ENCODE measurements at regions not wholly inside any gene's neighbourhood (a gene's known extent, or its start where the extent isn't known, plus 50 kb on each side); places are given as distances from the start of the nearest gene placed in this dataset.

DNA sequence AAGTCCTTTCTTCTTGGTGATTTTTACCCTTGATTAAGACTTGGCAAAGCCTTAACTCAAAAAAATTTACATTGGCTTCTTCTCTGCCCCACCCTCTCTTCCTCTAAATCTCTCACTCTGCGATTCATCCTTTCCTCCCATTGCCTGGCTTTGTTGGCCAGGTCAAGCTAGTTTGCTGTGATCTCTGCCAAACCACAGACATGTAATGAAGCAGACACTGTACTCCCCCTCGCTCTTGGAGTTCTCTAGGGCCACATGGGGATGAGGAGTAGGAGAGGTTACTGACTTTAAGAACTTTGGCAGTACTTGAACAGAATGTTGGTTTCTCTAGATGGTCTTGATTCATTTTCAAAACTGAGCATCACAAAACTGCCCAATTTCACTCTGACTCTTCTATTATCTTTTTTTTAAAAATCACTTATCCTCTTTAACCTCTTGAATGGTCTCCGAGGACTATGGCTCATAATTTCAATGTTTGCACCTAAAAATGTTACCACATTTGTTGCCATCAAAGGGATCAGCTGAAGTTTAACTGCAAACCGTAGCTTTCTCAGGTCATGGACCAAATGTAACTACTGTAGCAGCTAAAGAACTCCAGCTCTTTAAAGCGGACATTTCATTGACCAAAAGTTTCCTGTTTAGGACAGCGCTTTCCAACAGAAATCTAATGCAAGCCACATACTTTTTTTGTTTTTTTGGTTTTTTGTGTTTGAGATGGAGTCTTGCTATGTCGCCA, 62.7 kb upstream of the IPO9 start:
- Histone ChIP-seq H3K27me3 (no peaks in the 10 kb centered on the region), H3K4me1 (ENCODE audit: low read depth) (peaks cover 70% of the 10 kb centered on the region), H3K9me3 (ENCODE audit: low read depth) (no peaks in the 10 kb centered on the region), H3K27ac (peak overlapping the region; percentile 58), H3K4me3 (no peak overlapping the region), H3K36me3 (no peaks in the 10 kb centered on the region)
- TF ChIP-seq, protein P1, sequence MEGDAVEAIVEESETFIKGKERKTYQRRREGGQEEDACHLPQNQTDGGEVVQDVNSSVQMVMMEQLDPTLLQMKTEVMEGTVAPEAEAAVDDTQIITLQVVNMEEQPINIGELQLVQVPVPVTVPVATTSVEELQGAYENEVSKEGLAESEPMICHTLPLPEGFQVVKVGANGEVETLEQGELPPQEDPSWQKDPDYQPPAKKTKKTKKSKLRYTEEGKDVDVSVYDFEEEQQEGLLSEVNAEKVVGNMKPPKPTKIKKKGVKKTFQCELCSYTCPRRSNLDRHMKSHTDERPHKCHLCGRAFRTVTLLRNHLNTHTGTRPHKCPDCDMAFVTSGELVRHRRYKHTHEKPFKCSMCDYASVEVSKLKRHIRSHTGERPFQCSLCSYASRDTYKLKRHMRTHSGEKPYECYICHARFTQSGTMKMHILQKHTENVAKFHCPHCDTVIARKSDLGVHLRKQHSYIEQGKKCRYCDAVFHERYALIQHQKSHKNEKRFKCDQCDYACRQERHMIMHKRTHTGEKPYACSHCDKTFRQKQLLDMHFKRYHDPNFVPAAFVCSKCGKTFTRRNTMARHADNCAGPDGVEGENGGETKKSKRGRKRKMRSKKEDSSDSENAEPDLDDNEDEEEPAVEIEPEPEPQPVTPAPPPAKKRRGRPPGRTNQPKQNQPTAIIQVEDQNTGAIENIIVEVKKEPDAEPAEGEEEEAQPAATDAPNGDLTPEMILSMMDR (IDR thresholded peaks at IDR 0.05; ENCODE audit: low read depth, low read length), result no peak
- peak in 1 of 2 donors; percentile 98 for DNase-seq (ENCODE audit: low read depth in 1 of 2, low spot score in 1 of 2)

DNA sequence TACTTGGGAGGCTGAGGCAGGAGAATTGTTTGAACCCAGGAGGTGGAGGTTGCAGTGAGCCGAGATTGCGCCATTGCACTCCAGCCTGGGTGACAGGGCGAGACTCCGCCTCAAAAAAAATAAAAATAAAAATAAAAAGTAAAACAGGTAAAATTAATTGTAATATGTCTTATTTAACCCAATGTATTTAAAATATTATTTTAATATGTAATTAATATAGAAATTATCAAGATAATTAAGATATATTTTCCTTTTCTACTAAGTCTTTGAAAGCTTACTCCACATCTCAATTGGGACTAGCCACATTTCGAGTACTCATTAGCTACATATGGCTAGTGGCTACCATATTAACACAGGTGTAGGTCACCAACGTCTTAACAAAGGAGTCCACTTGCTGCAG, 61.6 kb upstream of the IPO9 start:
- TF ChIP-seq, protein P1 (IDR thresholded peaks at IDR 0.05; ENCODE audit: low read depth, low read length), result no peak
- Histone ChIP-seq H3K27me3 (no peaks in the 10 kb centered on the region), H3K9me3 (ENCODE audit: low read depth) (no peaks in the 10 kb centered on the region), H3K36me3 (no peaks in the 10 kb centered on the region), H3K27ac (peak overlapping the region; percentile 81), H3K4me1 (ENCODE audit: low read depth) (peaks cover 60% of the 10 kb centered on the region), H3K4me3 (no peak overlapping the region)
- DNase-seq (ENCODE audit: low read depth in 1 of 2, low spot score in 1 of 2), result no peak

DNA sequence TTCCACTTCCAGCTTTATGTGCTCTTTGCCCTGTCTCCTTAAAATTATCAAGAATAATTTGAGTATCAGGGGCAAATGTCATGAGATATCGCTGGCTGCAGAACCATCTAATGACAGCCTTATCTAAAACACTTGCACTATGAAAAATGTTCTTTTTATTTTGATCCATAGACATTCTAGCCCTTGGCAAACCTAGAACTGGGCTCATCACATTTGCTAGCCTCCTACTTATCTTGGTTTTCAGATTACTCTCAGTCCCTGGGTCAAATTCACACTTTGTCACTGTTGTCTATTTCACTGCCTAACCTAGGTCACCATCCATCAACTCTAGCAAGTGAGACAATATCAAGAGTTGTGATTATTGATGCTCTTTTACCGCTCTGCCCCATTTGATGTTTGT, 59.9 kb upstream of the IPO9 start:
- no peak overlapping the region for H3K4me3 ChIP-seq
- no peaks in the 10 kb centered on the region for H3K27me3 ChIP-seq
- H3K4me1 ChIP-seq (ENCODE audit: low read depth), result peaks cover 52% of the 10 kb centered on the region
- no peak for DNase-seq (ENCODE audit: low read depth in 1 of 2, low spot score in 1 of 2)
- peak overlapping the region; percentile 81 for H3K27ac ChIP-seq
- no peaks in the 10 kb centered on the region for H3K36me3 ChIP-seq
- TF ChIP-seq, protein P1 (IDR thresholded peaks at IDR 0.05; ENCODE audit: low read depth, low read length), result no peak
- H3K9me3 ChIP-seq (ENCODE audit: low read depth), result no peaks in the 10 kb centered on the region

DNA sequence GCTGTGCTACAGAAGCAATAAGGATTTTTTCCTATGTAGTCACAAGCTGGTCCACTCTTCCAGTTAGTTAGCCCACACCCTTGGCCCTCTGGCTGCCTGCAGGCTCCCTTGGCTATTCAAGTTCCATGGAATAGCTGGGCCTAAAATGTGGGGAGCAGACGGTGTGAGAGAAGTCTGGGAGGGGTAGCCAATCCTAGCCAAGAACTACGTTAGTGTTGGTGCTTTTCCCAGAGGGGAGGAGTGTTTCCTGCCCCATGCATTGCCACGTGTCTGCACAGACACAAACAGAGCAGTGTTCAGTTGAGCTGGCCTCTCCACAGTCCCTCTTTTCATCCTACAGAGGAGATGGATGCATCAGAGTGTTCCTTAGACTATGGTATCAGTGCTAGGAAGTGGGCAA, 59.0 kb upstream of the IPO9 start:
- H3K27ac ChIP-seq, result peak overlapping the region; percentile 81
- no peaks in the 10 kb centered on the region for H3K9me3 ChIP-seq (ENCODE audit: low read depth)
- H3K4me1 ChIP-seq (ENCODE audit: low read depth), result peaks cover 47% of the 10 kb centered on the region
- TF ChIP-seq, protein P1 (IDR thresholded peaks at IDR 0.05; ENCODE audit: low read depth, low read length), result no peak
- H3K27me3 ChIP-seq, result no peaks in the 10 kb centered on the region
- peak in 1 of 2 donors; percentile 93 for DNase-seq (ENCODE audit: low read depth in 1 of 2, low spot score in 1 of 2)
- H3K4me3 ChIP-seq, result no peak overlapping the region
- H3K36me3 ChIP-seq, result no peaks in the 10 kb centered on the region

DNA sequence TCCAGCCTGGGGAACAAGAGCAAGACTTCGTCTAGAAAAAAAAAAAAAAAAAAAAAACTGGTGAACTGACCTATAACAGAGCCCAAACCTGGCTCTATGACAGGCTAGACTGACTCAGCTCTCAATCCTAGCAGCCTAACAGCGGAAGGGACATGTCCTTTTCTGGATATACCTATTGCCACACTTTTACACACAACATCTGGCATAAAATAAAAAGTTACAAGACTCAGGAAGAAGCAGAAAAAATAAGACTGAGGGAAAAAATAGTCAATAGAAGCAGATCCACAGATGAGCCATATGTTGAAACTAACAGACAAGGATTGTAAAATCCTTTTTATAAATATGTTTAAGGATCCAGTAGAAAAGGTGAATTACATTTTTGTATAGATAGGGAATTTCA, 57.5 kb upstream of the IPO9 start:
- H3K4me1 ChIP-seq (ENCODE audit: low read depth), result peaks cover 42% of the 10 kb centered on the region
- H3K4me3 ChIP-seq, result no peak overlapping the region
- DNase-seq (ENCODE audit: low read depth in 1 of 2, low spot score in 1 of 2), result peak in 1 of 2 donors; percentile 93
- TF ChIP-seq, protein P1 (IDR thresholded peaks at IDR 0.05; ENCODE audit: low read depth, low read length), result no peak
- H3K36me3 ChIP-seq, result no peaks in the 10 kb centered on the region
- H3K27ac ChIP-seq, result no peak overlapping the region
- H3K27me3 ChIP-seq, result no peaks in the 10 kb centered on the region
- H3K9me3 ChIP-seq (ENCODE audit: low read depth), result no peaks in the 10 kb centered on the region

Measured in cardiac muscle cell (in vitro differentiated cells and primary cell).